H9 (cell line): ENCODE measurements at regions not wholly inside any gene's neighbourhood (a gene's known extent, or its start where the extent isn't known, plus 50 kb on each side); places are given as distances from the start of the nearest gene placed in this dataset.

Source experiments
- DNase-seq: peaks from one replicate; pipeline ENCODE4 v3.0.0-alpha.2; 2017
- H2AFZ ChIP-seq: one replicate; pipeline ENCODE4 v1.6.1; 2013; ENCODE audit warnings: mild to moderate bottlenecking, low read length, control low read depth, moderate library complexity
- H2AK5ac ChIP-seq: 2 replicates; pipeline ENCODE4 v1.6.1; 2013; ENCODE audit warnings: low read length, control low read depth, mixed read lengths; ENCODE audit not compliant: insufficient read length
- H2BK120ac ChIP-seq: one replicate; pipeline ENCODE4 v1.6.1; 2013; ENCODE audit warnings: low read depth, mild to moderate bottlenecking, low read length, control low read depth, inconsistent platforms; ENCODE audit not compliant: poor library complexity, severe bottlenecking
- H2BK12ac ChIP-seq: 2 replicates; pipeline ENCODE4 v1.6.1; 2013; ENCODE audit warnings: low read length, control low read depth, mixed read lengths, low read depth; ENCODE audit not compliant: insufficient read length
- H2BK15ac ChIP-seq: 2 replicates; pipeline ENCODE4 v1.6.1; 2013; ENCODE audit warnings: low read depth, low read length, control low read depth
- H2BK20ac ChIP-seq: one replicate; pipeline ENCODE4 v1.6.1; 2013; ENCODE audit warnings: low read depth, mild to moderate bottlenecking, low read length, control low read depth, inconsistent platforms; ENCODE audit not compliant: poor library complexity, severe bottlenecking
- H2BK5ac ChIP-seq: 2 replicates; pipeline ENCODE4 v1.6.1; 2013; ENCODE audit warnings: low read length, control low read depth, mixed read lengths; ENCODE audit not compliant: insufficient read length
- H3K14ac ChIP-seq: 2 replicates; pipeline ENCODE4 v1.6.1; 2013; ENCODE audit warnings: low read length, control low read depth; ENCODE audit not compliant: insufficient read depth
- H3K18ac ChIP-seq: 2 replicates; pipeline ENCODE4 v1.6.1; 2013; ENCODE audit warnings: low read depth, mild to moderate bottlenecking, mixed read lengths, low read length, control low read depth; ENCODE audit not compliant: insufficient read length
- H3K23ac ChIP-seq: 2 replicates; pipeline ENCODE4 v1.6.1; 2013; ENCODE audit warnings: low read length, control low read depth, mixed read lengths, low read depth; ENCODE audit not compliant: insufficient read length
- H3K23me2 ChIP-seq: 2 replicates; pipeline ENCODE4 v1.6.1; 2013; ENCODE audit warnings: low read depth, mild to moderate bottlenecking, mixed read lengths, low read length, control low read depth; ENCODE audit not compliant: insufficient read length, poor library complexity, severe bottlenecking
- H3K27ac ChIP-seq: 2 replicates; pipeline ENCODE4 v1.5.1; 2013; ENCODE audit warnings: low read length, control low read depth, mixed read lengths, low read depth; ENCODE audit not compliant: insufficient read length
- H3K27me3 ChIP-seq: 2 replicates; pipeline ENCODE4 v1.6.1; 2013; ENCODE audit warnings: low read length, control low read depth, inconsistent platforms; ENCODE audit not compliant: insufficient read depth
- H3K4ac ChIP-seq: 2 replicates; pipeline ENCODE4 v1.6.1; 2013; ENCODE audit warnings: low read depth, mild to moderate bottlenecking, control low read depth, inconsistent platforms, low read length, moderate library complexity
- H3K4me1 ChIP-seq: 2 replicates; pipeline ENCODE4 v1.6.1; 2013; ENCODE audit warnings: low read length, control low read depth, inconsistent platforms; ENCODE audit not compliant: insufficient read depth
- H3K4me2 ChIP-seq: 2 replicates; pipeline ENCODE4 v1.6.1; 2013; ENCODE audit warnings: low read length, control low read depth, mixed read lengths; ENCODE audit not compliant: insufficient read length, insufficient read depth
- H3K56ac ChIP-seq: 2 replicates; pipeline ENCODE4 v1.6.1; 2013; ENCODE audit warnings: low read depth, mild to moderate bottlenecking, mixed read lengths, low read length, control low read depth; ENCODE audit not compliant: insufficient read length
- H3K79me1 ChIP-seq: 2 replicates; pipeline ENCODE4 v1.6.1; 2013; ENCODE audit warnings: low read depth, mild to moderate bottlenecking, moderate library complexity, low read length, control low read depth, inconsistent platforms; ENCODE audit not compliant: insufficient read depth, poor library complexity, severe bottlenecking
- H3K79me2 ChIP-seq: 2 replicates; pipeline ENCODE4 v1.6.1; 2013; ENCODE audit warnings: low read length, control low read depth, inconsistent platforms; ENCODE audit not compliant: insufficient read depth
- H3K9ac ChIP-seq: 2 replicates; pipeline ENCODE4 v1.6.1; 2013; ENCODE audit warnings: low read length, control low read depth, mixed read lengths; ENCODE audit not compliant: insufficient read length; ENCODE audit errors: extremely low read depth
- H3K9me3 ChIP-seq: one replicate; pipeline ENCODE4 v1.6.1; 2013; ENCODE audit warnings: low read depth, low read length, inconsistent platforms; ENCODE audit not compliant: control insufficient read depth
- H3T11ph ChIP-seq: one replicate; pipeline ENCODE4 v1.6.1; 2013; ENCODE audit warnings: mild to moderate bottlenecking, low read length, control low read depth, inconsistent platforms
- H4K20me1 ChIP-seq: one replicate; pipeline ENCODE4 v1.6.1; 2013; ENCODE audit not compliant: control insufficient read depth, insufficient read length, insufficient read depth
- H4K5ac ChIP-seq: 2 replicates; pipeline ENCODE4 v1.6.1; 2013; ENCODE audit warnings: low read depth, mild to moderate bottlenecking, mixed read lengths, low read length, control low read depth; ENCODE audit not compliant: insufficient read length
- H4K8ac ChIP-seq: replicated peaks from 2 replicates; pipeline ENCODE4 v1.6.1; 2013; ENCODE audit warnings: low read length, control low read depth, mixed read lengths, low read depth; ENCODE audit not compliant: insufficient read length
- H4K91ac ChIP-seq: 2 replicates; pipeline ENCODE4 v1.6.1; 2013; ENCODE audit warnings: low read depth, mild to moderate bottlenecking, moderate library complexity, mixed read lengths, low read length, control low read depth; ENCODE audit not compliant: insufficient read length
- H3K27ac Mint-ChIP-seq, 3 experiments: 2 replicates in 2 of 3; 3 replicates in 1 of 3; pipeline ENCODE4 v1.8.0; 2020 to 2021; ENCODE audit warnings: mixed read lengths in 3 of 3, mild to moderate bottlenecking in 1 of 3, moderate library complexity in 1 of 3
- H3K27me3 Mint-ChIP-seq: 2 replicates; pipeline ENCODE4 v1.8.0; 2021; ENCODE audit warnings: low read depth, mild to moderate bottlenecking, moderate library complexity, mixed read lengths
- H3K36me3 Mint-ChIP-seq, 3 experiments: 2 replicates in 2 of 3; 3 replicates in 1 of 3; pipeline ENCODE4 v1.8.0; 2020 to 2021; ENCODE audit warnings: low read depth in 3 of 3, mixed read lengths in 3 of 3; ENCODE audit not compliant: insufficient read depth in 1 of 3
- H3K4me1 Mint-ChIP-seq, 2 experiments: 2 replicates each; pipeline ENCODE4 v1.8.0; 2020; ENCODE audit warnings: mixed read lengths in 2 of 2
- H3K4me3 Mint-ChIP-seq, 2 experiments: 2 replicates in 1 of 2; 3 replicates in 1 of 2; pipeline ENCODE4 v1.8.0; 2020 to 2021; ENCODE audit warnings: mild to moderate bottlenecking in 2 of 2, mixed read lengths in 2 of 2, moderate library complexity in 1 of 2
- H3K9me3 Mint-ChIP-seq, 2 experiments: 2 replicates in 1 of 2; 3 replicates in 1 of 2; pipeline ENCODE4 v1.8.0; 2020; ENCODE audit warnings: mild to moderate bottlenecking in 2 of 2, mixed read lengths in 2 of 2, moderate library complexity in 1 of 2
- WGBS: extraction: QIAGEN DNeasy Blood & Tissue Kit; methylation state at CpG from one replicate; pipeline ENCODE4 v1.1.7; 2013; ENCODE audit warnings: missing lambda C conversion rate, low lambda C conversion rate, mixed read lengths; ENCODE audit not compliant: insufficient read length; ENCODE audit errors: extremely low coverage; 5-methylcytosine and 5-hydroxymethylcytosine counted together
- TF ChIP-seq, protein P1 (sequence below): fragments of 200-600 bp; sonication (generic); conservative IDR thresholded peaks from 3 replicates; pipeline ENCODE4 v1.8.0; 2021; ENCODE audit warnings: antibody characterized with exemption, mild to moderate bottlenecking

DNA sequence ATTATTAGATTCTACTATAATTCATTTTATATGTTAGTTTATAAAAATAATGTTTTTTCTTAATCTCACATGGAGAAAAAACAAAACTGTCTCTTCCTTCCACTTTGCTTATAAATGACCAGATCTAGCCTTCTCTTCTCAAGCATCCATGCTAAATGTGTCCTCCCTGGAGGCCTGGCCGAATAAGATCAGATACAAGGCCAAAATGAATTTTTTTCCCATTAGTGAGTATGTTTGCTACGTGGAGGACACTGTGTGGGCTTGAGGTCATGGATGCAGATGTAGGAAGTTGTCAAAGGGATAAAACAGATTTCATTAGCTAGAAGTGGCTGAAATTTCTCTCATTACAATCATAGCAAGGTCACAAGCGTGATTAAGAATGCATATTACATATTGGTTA, 1244.9 kb upstream of the SEL1L start:
- Histone ChIP-seq H2AFZ (no peak overlapping the region), H3K27me3 (no peaks in the 10 kb centered on the region), H3K4me2 (no peak overlapping the region), H3K9ac (no peak overlapping the region), H3K56ac (no peak overlapping the region), H2AK5ac (no peak overlapping the region), H3K27ac (no peak overlapping the region), H3K9me3 (no peaks in the 10 kb centered on the region), H2BK20ac (no peak overlapping the region), H2BK120ac (no peak overlapping the region), H2BK12ac (no peak overlapping the region), H4K8ac (no peak overlapping the region), H3K23ac (no peak overlapping the region), H3K4me1 (no peaks in the 10 kb centered on the region), H3K14ac (no peak overlapping the region), H2BK5ac (no peak overlapping the region), H2BK15ac (no peak overlapping the region), H4K5ac (no peak overlapping the region), H3K79me1 (no peaks in the 10 kb centered on the region), H3K18ac (no peak overlapping the region), H3K79me2 (no peaks in the 10 kb centered on the region), H3K23me2 (no peaks in the 10 kb centered on the region), H3K4ac (no peak overlapping the region), H3T11ph (no peak overlapping the region), H4K20me1 (no peaks in the 10 kb centered on the region), H4K91ac (no peak overlapping the region)
- peak overlapping the region in 1 of 3 experiments; percentile 1; a peak in 1 of 7 replicates for H3K27ac Mint-ChIP-seq
- H3K9me3 Mint-ChIP-seq: no peaks in the 10 kb centered on the region; a peak in 1 of 5 replicates
- TF ChIP-seq, protein P1, sequence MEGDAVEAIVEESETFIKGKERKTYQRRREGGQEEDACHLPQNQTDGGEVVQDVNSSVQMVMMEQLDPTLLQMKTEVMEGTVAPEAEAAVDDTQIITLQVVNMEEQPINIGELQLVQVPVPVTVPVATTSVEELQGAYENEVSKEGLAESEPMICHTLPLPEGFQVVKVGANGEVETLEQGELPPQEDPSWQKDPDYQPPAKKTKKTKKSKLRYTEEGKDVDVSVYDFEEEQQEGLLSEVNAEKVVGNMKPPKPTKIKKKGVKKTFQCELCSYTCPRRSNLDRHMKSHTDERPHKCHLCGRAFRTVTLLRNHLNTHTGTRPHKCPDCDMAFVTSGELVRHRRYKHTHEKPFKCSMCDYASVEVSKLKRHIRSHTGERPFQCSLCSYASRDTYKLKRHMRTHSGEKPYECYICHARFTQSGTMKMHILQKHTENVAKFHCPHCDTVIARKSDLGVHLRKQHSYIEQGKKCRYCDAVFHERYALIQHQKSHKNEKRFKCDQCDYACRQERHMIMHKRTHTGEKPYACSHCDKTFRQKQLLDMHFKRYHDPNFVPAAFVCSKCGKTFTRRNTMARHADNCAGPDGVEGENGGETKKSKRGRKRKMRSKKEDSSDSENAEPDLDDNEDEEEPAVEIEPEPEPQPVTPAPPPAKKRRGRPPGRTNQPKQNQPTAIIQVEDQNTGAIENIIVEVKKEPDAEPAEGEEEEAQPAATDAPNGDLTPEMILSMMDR: no peak
- no CpG with 5 or more reads among the region's 3 CpGs for WGBS
- H3K4me1 Mint-ChIP-seq: no peaks in the 10 kb centered on the region; a peak in 1 of 4 replicates
- no peak overlapping the region for H3K4me3 Mint-ChIP-seq
- no peak for DNase-seq
- no peaks in the 10 kb centered on the region for H3K27me3 Mint-ChIP-seq
- no peaks in the 10 kb centered on the region for H3K36me3 Mint-ChIP-seq
